Activated T-cell treated with anti-CD3 and anti-CD28 coated beads for 48 hours (primary cell): ENCODE measurements at regions not wholly inside any gene's neighbourhood (a gene's known extent, or its start where the extent isn't known, plus 50 kb on each side); places are given as distances from the start of the nearest gene placed in this dataset.
"Not testable (repeated sequence)": the region's sequence is repeated elsewhere in the genome, so short reads cannot be mapped to it uniquely, and the experiment has no call there.

Experiments used
- DNase-seq: peaks from one replicate; pipeline ENCODE4 v3.0.0-alpha.2; 2020; ENCODE audit warnings: low read depth

DNA sequence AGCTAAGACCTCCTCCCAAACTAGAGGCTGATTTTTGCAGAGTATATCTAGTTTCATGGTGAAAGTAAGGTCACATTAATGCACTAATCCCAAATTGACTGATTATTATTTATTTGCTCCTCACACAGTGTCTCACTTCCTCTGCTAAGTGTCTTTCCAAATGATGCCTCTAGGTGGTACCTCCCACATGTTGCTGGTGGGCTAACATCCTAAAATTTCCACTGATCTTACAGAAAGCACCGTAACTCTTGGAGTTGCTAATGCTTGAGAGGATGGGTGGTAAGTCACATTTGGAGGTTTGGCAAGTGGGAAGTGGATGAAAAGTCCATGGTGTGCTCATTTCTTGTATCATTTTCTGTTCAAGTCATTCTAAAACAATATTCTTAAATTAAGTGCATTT is 428.7 kb upstream of the GYPC start:
- DNase-seq, result no peak

DNA sequence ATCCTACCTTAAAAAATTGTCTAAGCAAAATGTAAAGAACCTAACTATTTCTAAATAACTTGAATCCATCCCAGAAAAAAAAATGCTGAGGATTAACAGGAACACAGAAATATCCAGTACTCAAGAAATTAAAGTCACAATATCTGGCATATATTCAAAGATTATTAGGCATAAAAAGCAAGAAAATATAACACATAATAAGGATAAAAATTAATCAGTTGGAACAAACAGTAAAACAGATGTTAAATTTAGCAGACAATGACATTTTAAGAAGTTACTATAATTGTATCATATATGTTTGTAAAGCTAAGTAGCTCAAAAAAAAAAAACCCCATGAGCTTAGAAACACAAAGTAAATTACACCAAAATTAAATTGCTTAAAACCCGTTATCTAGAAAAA is 427.4 kb upstream of the GYPC start:
- DNase-seq, result no peak

DNA sequence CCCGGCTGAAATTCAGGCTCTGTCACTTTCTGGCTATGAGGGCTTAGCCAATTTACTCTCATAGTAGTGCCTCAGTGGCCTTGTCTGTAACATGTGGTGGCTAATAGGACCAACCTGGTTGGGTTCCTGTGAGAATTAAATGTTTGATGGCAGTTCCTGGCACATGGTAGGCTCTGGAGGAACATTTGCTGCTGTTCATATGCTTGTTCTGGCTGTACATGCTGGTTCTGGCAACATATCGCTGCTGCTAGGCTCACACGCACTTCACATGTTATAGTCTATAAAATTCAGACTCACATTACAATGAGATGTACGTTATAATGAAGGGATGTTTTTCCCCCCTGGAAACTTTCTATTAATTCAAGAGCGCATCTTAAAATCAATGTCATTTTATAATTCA is 417.7 kb upstream of the GYPC start:
- DNase-seq, result no peak

DNA sequence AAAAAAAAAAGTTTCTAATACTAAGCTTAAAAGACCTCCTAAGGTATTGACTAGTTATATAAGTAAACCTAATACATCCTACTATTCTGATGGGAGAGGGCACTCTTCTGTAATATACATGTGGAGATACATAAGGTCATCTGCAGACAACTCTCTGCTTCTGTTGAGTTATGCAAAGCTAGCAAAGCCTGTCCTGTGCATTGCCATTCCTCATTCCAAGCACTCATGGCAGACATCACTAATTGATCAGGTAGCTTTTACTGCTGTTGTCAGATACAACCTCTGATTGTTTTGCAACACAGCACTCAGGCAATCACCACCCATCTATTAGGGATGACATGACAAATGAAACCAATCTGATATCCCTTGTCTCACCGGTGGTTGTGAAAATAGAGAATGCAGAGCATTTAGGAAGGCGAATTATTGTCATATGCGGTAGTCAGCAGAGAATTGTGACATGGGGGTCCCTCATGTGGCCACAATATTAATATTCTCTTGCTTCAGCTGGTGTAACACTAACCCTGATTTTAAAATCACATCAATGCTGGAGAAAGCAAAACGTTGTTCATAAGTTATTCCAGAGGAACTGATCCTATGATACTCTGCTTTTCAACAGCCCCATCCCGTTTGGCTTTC is 416.5 kb upstream of the GYPC start:
- no peak for DNase-seq

DNA sequence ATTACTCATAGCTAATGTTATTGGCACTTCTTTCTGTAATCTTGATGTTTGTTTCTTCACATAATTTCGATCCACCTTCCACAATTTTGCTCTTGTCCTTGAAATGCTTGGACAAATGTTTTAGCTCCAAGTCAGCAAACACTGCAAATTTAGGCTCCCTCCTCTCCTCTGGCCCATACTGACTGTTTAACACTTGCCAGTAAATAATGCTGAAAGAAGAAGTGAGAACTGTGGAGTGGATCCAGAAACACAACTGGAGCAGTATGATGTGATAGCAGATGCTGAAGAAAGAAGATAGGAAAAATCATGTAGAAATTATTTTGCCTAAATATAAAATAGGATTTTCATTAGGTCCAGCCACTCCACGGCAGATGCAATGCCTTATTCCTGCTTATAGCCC is 415.0 kb upstream of the GYPC start:
- no peak for DNase-seq

DNA sequence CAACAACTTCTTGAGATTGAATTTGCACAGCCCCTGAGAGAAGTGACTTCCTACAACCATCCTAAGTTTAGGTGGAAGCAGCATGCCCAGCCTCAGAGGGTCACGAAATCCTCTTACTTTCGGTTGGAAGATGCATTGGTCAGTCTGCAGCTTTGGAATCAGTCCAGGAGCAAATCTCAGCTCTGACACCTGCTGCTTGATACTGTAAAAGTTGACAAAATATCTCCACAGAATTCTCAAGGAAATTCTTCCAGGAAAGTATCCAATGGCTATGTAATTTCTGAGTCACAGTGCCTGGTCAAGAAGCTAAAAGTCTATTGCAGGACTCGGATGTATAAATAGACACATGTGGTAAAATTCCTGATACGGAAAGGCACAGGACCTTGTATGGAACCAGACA is 414.5 kb upstream of the GYPC start:
- DNase-seq, result no peak

DNA sequence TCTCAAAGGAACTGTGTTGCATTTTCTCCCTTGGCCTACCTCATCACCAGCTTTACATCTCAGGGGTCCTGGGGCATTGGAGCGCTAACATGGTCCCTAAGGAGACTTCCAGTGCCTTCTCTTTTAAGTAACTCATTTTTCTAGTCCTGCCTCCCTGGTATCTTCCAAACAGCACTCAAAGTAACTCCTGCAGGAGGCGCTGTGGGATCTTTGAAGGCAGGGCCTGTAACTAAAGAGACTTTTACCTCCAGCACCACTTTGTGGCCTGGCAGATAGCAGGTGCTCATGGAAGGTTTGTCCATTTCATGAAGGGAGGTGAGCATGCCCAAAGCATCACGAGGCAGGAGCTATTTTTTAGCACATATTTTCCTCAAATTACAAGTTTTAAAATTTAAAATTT is 411.0 kb upstream of the GYPC start:
- DNase-seq, result peak; percentile 37

DNA sequence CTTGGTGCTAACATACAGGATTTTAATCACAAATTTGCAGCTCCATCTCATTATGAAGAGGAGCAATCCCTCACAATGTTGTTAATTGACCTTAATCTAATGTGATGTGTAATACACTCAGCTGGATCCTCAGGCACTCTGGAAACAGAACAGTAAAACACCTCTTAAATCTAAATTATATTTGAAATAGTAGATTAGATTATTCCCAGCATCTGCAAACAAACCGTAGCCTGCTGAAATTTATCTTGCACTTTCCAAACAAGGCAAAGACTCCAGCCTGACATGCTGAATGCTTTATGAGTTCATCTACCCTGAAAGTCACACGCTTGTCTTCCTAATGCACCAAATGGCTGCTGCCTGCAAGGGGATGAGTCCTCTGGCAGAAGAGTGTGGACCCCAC is 402.3 kb upstream of the GYPC start:
- DNase-seq, result no peak

DNA sequence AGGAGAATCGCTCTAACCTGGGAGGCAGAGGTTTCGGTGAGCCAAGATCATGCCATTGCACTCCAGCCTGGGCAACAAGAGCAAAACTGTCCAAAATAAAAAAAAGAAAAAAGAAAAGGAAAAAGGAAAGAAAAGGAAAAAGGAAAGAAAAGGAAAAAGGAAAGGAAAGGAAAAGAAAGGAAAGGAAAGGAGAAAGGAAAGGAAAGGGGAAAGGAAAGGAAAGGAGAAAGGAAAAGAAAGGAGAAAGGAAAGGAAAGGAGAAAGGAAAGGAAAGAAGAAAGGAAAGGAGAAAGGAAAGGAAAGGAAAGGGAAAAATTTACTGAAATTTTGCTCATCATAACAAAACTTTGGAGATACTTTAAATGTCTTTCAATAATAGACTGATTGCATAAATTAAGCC is 391.3 kb upstream of the GYPC start:
- DNase-seq, result no peak

DNA sequence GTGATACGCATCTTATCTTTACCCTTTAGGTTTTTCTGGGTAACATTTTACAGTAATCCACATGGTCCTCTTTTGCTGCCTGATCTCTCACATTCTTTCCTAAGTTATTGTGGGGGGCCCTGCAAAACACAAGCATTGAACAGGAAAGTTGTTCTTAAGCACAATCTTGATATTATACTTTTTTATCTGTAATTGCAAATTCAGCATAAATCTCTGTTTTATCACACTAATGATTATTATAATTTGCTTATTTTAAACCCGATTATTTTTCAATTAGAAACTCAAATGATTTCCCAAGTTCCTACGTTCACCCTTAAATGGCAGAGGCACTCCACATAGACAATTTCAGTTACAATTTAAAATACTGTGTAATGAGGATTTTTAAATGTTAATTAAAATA is 386.0 kb upstream of the GYPC start:
- DNase-seq, result no peak

DNA sequence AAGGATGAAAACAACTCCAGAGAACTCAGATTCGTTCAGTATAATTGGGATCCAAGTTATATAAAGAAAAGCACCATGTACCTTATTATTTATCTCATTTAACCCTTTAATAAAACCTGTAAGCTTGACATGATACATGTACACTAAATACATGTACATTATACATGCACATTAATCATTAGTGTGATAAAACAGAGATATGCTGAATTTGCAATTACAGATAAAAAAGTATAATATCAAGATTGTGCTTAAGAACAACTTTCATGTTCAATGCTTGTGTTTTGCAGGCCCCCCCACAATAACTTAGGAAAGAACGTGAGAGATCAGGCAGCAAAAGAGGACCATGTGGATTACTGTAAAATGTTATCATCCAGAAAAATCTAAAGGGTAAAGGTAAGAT is 385.4 kb upstream of the GYPC start:
- DNase-seq, result no peak

DNA sequence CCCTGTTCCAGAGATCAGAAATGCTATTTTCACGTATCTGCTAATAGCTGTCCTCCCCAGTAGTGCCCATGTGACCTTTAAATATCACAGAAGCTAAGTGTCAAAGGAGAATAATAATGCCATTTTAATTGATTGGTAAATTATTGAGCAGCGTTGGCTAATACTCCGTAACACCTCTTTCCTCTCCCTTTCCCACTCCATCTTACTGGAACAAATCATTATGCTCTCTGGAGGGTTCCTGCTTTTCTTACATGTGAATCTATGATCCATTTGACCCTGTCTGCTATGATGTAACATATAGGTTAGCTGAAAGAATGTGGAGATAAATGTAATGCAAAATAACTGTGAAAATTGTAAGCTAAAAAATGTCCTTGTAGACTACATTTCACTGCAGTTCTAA is 383.6 kb upstream of the GYPC start:
- DNase-seq, result no peak

DNA sequence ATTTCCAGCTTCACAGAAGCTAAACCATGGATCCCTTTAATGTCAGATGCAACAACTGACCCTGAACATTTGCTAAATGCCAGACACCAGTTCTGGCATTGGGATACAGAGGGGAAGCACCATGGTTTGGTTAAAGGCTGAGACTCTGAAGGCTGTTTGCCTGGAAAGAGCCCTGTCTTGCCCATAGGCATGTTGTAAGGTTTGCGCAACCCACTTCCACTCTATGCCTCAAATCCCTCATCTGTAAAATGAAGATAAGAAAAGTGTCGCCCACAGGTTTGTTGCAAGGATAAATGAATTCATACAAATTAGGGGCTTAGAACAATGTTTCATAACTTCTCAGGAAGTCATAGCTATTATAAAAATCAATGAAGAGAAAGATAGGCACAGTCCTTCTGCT is 380.9 kb upstream of the GYPC start:
- no peak for DNase-seq

DNA sequence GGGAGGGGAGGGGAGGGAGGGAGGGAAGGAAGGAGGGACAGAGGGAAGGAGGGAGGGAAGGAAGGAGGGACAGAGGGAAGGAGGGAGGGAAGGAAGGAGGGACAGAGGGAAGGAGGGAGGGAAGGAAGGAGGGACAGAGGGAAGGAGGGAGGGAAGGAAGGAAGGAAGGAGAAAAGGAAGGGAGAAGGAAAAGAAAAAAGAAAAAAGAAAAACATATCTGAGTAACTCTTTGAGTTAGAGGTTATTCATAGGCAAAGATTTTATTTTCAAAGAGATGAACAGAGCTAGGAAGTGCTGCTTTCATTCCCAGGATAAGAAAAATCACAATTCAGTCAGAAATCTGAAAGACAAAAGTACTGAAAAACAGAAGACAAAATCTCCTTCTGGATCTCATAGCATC is 379.7 kb upstream of the GYPC start:
- not testable (repeated sequence) for DNase-seq

DNA sequence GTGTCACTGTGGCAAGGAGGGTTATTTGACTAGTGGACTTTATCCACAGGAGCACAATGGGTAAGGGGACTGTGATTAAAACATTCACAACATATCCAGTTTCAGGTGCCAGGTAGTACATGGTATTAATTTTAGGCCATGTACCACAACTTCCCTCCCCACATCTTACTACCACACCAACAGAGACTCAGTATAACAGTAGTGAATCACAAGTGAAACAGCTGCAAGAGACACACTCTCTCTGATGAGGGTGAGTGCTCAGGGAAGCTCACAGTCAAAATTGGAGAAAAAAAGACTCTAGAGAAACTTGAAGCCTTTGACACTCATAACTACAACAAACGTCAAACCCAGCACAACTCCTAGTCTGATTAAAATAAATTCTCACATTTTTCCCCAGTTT is 367.6 kb upstream of the GYPC start:
- no peak for DNase-seq

DNA sequence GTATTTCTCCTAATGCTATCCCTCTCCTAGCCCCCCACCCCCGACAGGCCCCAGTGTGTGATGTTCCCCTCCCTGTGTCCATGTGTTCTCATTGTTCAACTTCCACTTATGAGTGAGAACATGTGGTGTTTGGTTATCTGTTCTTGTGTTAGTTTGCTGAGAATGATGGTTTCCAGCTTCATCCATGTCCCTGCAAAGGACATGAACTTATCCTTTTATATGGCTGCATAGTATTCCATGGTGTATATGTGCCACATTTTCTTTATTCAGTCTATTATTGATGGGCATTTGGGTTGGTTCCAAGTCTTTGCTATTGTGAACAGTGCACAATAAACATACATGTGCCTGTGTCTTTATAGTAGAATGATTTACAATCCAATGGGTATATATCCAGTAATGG is 362.0 kb upstream of the GYPC start:
- not testable (repeated sequence) for DNase-seq

DNA sequence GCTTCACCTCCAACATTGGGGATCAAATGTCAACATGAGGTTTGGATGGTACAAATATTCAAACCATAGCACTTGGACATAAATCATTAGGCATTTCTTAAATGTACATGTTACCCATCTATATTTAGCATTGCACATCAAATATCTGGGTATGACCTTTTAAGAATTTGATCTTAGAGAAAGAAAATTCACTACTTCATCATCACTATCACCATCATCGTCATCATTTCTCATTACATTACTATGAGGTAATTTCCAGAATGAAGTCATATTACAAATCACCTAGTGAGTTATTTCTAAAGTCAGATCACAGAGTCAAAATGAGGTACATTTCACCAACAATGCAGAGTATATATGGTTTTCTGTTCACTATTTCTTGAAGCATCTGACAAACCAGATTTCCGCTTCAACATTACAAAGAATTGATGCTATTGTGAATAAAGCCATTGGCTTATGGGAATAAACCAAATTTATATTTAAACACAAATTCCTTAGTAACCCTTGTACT is 356.4 kb upstream of the GYPC start:
- DNase-seq, result no peak

DNA sequence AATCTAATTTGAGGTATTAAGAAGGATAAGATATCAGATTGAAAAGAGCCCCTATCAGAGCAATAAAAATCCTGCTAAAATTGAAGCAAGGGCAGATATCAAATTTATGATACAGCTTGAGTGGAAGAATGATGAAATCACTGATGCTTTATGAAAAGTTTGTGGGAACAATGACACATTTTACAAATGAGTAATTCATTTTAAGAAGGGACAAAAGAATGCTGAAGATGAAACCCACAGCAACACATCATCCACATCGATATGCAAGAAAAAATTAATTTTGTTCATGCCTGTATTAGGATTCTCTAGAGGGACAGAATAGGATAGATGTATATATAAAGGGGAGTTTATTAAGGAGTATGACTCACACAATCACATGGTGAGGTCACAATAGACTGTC is 355.6 kb upstream of the GYPC start:
- no peak for DNase-seq

DNA sequence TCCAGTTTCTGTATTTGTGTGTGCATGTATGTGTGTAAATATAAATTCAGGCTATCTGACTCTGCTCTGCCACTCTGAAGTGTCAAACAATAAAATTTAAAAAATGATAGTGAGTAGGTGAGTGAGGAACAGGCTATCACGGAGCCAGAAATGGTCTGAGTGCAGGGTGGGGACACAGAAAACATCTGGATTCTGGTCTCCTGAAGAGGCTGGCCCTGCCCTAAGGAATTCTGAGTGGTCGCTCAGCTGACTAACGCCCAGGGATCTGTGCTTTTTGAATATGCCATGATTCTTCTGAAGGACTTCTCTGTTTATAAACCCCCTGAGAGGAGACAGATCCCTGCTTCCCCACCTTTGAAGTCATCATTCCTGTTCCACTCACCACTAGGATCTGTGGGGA is 353.9 kb upstream of the GYPC start:
- no peak for DNase-seq

DNA sequence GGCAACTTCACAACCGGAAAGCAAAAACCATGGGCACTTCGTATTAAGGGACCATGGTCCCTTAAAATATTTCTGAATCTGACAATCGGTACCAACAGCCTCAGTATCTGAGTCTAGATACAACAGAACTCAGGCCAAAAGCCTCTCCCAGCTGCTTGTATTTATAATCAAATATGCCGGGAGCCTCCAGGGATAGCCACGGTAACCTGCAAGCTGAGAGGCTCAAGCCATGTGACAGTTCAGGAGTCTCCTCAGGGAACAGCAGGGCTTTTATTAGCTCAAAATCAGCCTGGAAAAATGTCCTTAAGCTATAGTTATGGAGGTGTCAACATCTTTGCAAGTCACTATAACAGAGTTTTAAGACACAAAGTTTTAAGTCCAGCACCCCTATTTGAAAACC is 352.8 kb upstream of the GYPC start:
- DNase-seq, result no peak

DNA sequence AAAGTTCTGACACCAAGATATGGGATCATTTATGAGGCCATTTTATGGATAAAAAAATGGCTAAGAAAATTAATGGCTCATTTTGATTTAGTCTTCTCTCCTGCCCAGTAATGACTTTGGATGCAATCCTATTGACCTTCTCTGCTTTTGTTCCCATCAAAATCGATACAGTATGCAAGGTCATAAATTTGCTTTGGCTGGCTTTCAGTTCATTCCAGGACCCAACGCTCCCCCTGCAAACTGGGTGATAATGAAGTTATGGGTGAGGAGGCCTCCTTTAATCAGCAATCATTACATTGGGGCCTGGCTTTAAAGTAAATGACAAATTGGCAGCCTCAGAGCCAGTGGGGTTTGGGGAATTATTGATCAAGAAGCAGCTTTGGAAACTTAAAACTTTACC is 351.8 kb upstream of the GYPC start:
- DNase-seq, result no peak

DNA sequence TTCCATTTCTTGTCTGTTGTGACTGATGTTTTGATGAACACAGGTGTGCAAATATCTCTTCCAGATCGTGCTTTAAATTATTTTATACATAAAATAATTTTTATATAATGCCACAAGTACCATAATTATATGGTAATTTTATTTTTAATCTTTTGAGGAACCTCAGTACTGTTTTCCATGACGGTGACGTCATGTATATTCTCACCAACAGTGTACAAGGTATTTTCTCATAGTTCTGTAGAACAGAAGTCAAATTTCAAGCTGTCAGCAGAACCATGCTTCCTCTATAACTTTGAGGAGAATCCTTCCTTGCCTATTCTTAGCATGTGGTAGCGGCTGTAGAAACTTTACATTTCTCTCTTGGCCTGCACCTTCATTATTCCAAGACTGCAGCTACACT is 349.4 kb upstream of the GYPC start:
- no peak for DNase-seq

DNA sequence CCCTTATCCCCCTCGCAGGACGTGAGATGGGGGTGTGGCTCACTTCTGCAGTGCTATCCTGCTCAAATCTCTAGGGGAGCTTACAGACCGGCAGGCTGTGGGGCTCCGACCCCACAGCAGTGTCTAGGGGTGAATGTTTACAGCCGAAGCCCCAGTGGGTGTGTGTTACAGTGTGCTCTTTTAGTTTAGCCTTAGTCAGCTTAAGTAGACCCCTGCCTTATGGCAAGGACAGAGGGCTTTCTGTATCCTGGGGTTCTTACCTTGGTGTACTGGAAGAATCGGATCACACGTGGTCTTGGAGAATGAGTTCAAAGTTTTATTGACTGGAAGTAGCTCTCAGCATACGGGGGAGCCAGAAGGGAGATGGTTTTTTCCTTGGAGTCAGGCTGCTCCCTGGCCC is 348.2 kb upstream of the GYPC start:
- DNase-seq, result no peak

DNA sequence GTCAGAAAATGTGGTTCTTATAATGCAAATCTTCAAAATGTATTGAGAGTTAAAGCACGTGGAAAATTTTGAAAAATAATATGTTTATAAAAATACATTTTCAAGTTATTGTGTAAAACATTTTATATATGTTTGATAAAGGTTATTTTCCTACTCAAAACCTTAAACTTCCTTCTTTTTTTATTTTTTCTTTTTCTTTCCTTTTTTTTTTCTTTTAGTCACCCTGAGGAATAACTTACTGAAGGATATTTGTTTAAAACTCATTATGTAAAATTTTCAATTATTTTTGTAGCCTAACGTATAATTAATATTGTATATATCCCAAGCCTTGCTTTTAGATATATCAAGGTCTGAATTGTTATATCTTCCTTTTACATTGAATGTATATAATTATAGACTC is 346.8 kb upstream of the GYPC start:
- no peak for DNase-seq

DNA sequence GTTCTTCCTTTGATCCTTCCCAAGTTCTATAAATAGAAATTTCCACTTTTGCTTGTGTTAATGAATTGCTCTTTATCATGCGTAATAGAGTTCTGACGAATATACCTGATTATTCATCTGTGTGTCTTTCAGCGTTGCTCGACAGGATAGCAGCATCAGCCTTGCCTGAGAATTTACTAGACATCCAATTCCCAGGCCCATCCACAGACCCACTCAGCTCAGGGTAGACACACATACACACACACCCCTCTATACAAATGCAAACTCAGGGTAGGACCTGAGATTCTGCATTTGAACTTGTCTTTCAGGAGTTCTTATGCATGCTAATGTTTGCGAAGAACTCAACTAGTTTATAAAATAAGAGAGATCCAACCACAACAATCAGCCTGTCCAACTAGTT is 343.4 kb upstream of the GYPC start:
- no peak for DNase-seq
